Glutamatergic neuron (in vitro differentiated cells): ENCODE measurements at regions not wholly inside any gene's neighbourhood (a gene's known extent, or its start where the extent isn't known, plus 50 kb on each side); places are given as distances from the start of the nearest gene placed in this dataset.

ENCODE experiments used
- DNase-seq: peaks from one replicate; pipeline ENCODE4 v3.0.0; 2022
- H3K27ac Mint-ChIP-seq: one replicate; pipeline ENCODE4 v1.8.0; 2020; ENCODE audit warnings: mild to moderate bottlenecking, mixed read lengths, inconsistent platforms; ENCODE audit not compliant: unreplicated experiment
- H3K27me3 Mint-ChIP-seq: one replicate; pipeline ENCODE4 v1.8.0; 2020; ENCODE audit warnings: mild to moderate bottlenecking, moderate library complexity, mixed read lengths, inconsistent platforms; ENCODE audit not compliant: unreplicated experiment
- H3K36me3 Mint-ChIP-seq: one replicate; pipeline ENCODE4 v1.8.0; 2020; ENCODE audit warnings: mild to moderate bottlenecking, mixed read lengths, inconsistent platforms; ENCODE audit not compliant: unreplicated experiment
- H3K4me1 Mint-ChIP-seq: one replicate; pipeline ENCODE4 v1.8.0; 2020; ENCODE audit warnings: mild to moderate bottlenecking, low read depth, mixed read lengths, inconsistent platforms; ENCODE audit not compliant: unreplicated experiment
- H3K4me3 Mint-ChIP-seq: one replicate; pipeline ENCODE4 v1.8.0; 2020; ENCODE audit warnings: mild to moderate bottlenecking, mixed read lengths, inconsistent platforms; ENCODE audit not compliant: unreplicated experiment
- H3K9me3 Mint-ChIP-seq: one replicate; pipeline ENCODE4 v1.8.0; 2020; ENCODE audit warnings: mild to moderate bottlenecking, moderate library complexity, mixed read lengths, inconsistent platforms; ENCODE audit not compliant: unreplicated experiment
- CTCF ChIP-seq: fragments of 200-600 bp; sonication (generic); IDR thresholded peaks from one replicate; pipeline ENCODE4 v1.5.0; 2021; ENCODE audit not compliant: partially characterized antibody, unreplicated experiment

GRCh38 chr7:81030472-81030871, 111.6 kb upstream of the SEMA3C start:
- Mint-ChIP-seq H3K4me1 (peaks cover 9% of the 10 kb centered on the region), H3K27ac (no peak overlapping the region), H3K27me3 (no peaks in the 10 kb centered on the region), H3K4me3 (no peak overlapping the region), H3K36me3 (no peaks in the 10 kb centered on the region), H3K9me3 (no peaks in the 10 kb centered on the region)
- DNase-seq: no peak
- no peak for TF ChIP-seq CTCF

- peaks cover 13% of the 10 kb centered on the region for H3K4me1 Mint-ChIP-seq
- peak overlapping the region; percentile 34 for H3K27ac Mint-ChIP-seq
- H3K4me3 Mint-ChIP-seq: no peak overlapping the region
- no peaks in the 10 kb centered on the region for H3K9me3 Mint-ChIP-seq
- no peak for TF ChIP-seq CTCF
- no peak for DNase-seq
- H3K27me3 Mint-ChIP-seq: no peaks in the 10 kb centered on the region
- H3K36me3 Mint-ChIP-seq: no peaks in the 10 kb centered on the region
Observed at GRCh38 chr7:81029511-81029910, 110.7 kb upstream of the SEMA3C start.

DNA sequence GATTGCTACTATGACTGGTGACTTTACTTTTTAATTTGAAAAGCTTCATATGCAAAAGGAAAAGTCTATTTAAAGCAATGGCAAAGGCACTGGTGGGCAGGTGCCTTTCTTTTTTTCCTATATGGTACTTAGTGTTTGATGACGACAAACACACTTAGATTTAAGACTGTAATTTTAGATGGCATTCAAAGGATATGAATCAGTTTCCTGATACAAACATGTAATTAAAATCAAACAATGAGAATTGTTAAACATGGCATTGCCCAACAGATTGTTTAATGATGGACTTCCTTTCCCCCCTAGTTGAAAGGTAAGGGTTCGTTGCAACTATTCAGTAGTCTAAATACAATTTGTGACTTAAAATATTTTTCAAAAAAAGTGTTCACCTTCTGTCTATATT, 106.5 kb upstream of the SEMA3C start:
- peaks cover 2% of the 10 kb centered on the region for H3K9me3 Mint-ChIP-seq
- H3K4me1 Mint-ChIP-seq: peaks cover 13% of the 10 kb centered on the region

GRCh38 chr7:81014908-81015307, 96.1 kb upstream of the SEMA3C start:
- Mint-ChIP-seq H3K27ac (no peak overlapping the region), H3K4me3 (no peak overlapping the region), H3K4me1 (no peaks in the 10 kb centered on the region)

More for the DNA sequence above, 106.5 kb upstream of the SEMA3C start:
- TF ChIP-seq CTCF: no peak
- H3K4me3 Mint-ChIP-seq: no peak overlapping the region
- H3K36me3 Mint-ChIP-seq: peaks cover 4% of the 10 kb centered on the region
- H3K27me3 Mint-ChIP-seq: no peaks in the 10 kb centered on the region
- H3K27ac Mint-ChIP-seq: no peak overlapping the region
- no peak for DNase-seq

DNA sequence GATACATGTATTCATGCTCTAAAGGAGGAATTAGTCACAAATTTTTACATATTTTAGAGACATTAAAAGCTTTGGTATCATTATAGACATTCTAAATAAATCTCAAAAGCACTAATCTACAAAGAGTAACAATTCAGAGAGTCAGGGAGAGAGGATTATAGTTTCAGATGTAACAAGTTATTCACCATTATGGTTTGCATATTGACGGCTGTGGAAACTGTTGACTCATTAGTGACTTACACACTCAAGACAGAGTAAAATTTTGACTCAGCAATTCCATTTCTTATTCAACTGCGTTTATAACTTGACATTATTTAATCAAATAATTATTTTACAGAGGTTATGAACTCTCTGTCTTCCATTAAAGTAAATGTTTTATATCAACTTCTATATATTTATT, 95.4 kb upstream of the SEMA3C start:
- Mint-ChIP-seq H3K27ac (no peak overlapping the region), H3K27me3 (no peaks in the 10 kb centered on the region), H3K4me1 (no peaks in the 10 kb centered on the region), H3K4me3 (no peak overlapping the region), H3K9me3 (no peaks in the 10 kb centered on the region), H3K36me3 (no peaks in the 10 kb centered on the region)
- DNase-seq: no peak
- no peak for TF ChIP-seq CTCF

More at GRCh38 chr7:81014908-81015307, 96.1 kb upstream of the SEMA3C start:
- H3K27me3 Mint-ChIP-seq: no peaks in the 10 kb centered on the region
- no peak for DNase-seq
- TF ChIP-seq CTCF: no peak
- H3K36me3 Mint-ChIP-seq: no peaks in the 10 kb centered on the region
- no peaks in the 10 kb centered on the region for H3K9me3 Mint-ChIP-seq
